Mesendoderm (in vitro differentiated cells): ENCODE measurements at regions not wholly inside any gene's neighbourhood (a gene's known extent, or its start where the extent isn't known, plus 50 kb on each side); places are given as distances from the start of the nearest gene placed in this dataset.

Experiments
- DNase-seq: peaks from one replicate; pipeline ENCODE4 v3.0.0; 2013
- H2AK5ac ChIP-seq: 2 replicates; pipeline ENCODE4 v1.6.1; 2013; ENCODE audit warnings: low read length, inconsistent platforms
- H2BK120ac ChIP-seq: 2 replicates; pipeline ENCODE4 v1.6.1; 2013; ENCODE audit warnings: low read depth, mild to moderate bottlenecking, low read length, moderate library complexity, mixed read lengths
- H2BK15ac ChIP-seq: replicated peaks from 2 replicates; pipeline ENCODE4 v1.6.1; 2013; ENCODE audit warnings: low read depth, mild to moderate bottlenecking, moderate library complexity
- H2BK5ac ChIP-seq: 2 replicates; pipeline ENCODE4 v1.6.1; 2013; ENCODE audit warnings: low read length, inconsistent platforms
- H3K18ac ChIP-seq: 2 replicates; pipeline ENCODE4 v1.6.1; 2013; ENCODE audit warnings: mild to moderate bottlenecking, low read length, mixed read lengths
- H3K23ac ChIP-seq: one replicate; pipeline ENCODE4 v1.6.1; 2013; ENCODE audit warnings: low read length
- H3K27ac ChIP-seq: 2 replicates; pipeline ENCODE4 v1.5.1; 2013; ENCODE audit warnings: low read depth, mild to moderate bottlenecking, inconsistent platforms, low read length, moderate library complexity
- H3K27me3 ChIP-seq: 2 replicates; pipeline ENCODE4 v1.6.1; 2013; ENCODE audit warnings: low read length, control low read depth, mild to moderate bottlenecking, inconsistent platforms; ENCODE audit not compliant: insufficient read depth, poor library complexity
- H3K36me3 ChIP-seq: 2 replicates; pipeline ENCODE4 v1.6.1; 2013; ENCODE audit warnings: low read length, inconsistent platforms; ENCODE audit not compliant: control insufficient read depth, insufficient read depth
- H3K4ac ChIP-seq: one replicate; pipeline ENCODE4 v1.6.1; 2013; ENCODE audit warnings: low read depth, mild to moderate bottlenecking, low read length, moderate library complexity
- H3K4me1 ChIP-seq: 2 replicates; pipeline ENCODE4 v1.6.1; 2013; ENCODE audit warnings: low read depth, low read length, inconsistent platforms; ENCODE audit not compliant: control insufficient read depth
- H3K4me2 ChIP-seq: 2 replicates; pipeline ENCODE4 v1.6.1; 2013; ENCODE audit warnings: low read length
- H3K4me3 ChIP-seq: 2 replicates; pipeline ENCODE4 v1.5.1; 2013; ENCODE audit warnings: mild to moderate bottlenecking, low read length
- H3K56ac ChIP-seq: one replicate; pipeline ENCODE4 v1.6.1; 2013; ENCODE audit warnings: low read length
- H3K79me1 ChIP-seq: 2 replicates; pipeline ENCODE4 v1.6.1; 2013; ENCODE audit warnings: low read length, inconsistent platforms
- H3K79me2 ChIP-seq: 2 replicates; pipeline ENCODE4 v1.6.1; 2013; ENCODE audit warnings: mild to moderate bottlenecking, low read length; ENCODE audit not compliant: control insufficient read depth, insufficient read depth
- H3K9ac ChIP-seq: 2 replicates; pipeline ENCODE4 v1.6.1; 2013; ENCODE audit warnings: low read length, inconsistent platforms
- H4K5ac ChIP-seq: one replicate; pipeline ENCODE4 v1.6.1; 2013; ENCODE audit warnings: low read length
- H4K8ac ChIP-seq: one replicate; pipeline ENCODE4 v1.6.1; 2013; ENCODE audit warnings: low read depth, mild to moderate bottlenecking, control low read depth, low read length, moderate library complexity
- WGBS: extraction: QIAGEN DNeasy Blood & Tissue Kit; methylation state at CpG from one replicate; pipeline ENCODE4 v1.1.7; 2013; ENCODE audit warnings: low lambda C conversion rate, missing lambda C conversion rate; ENCODE audit not compliant: insufficient coverage; ENCODE audit errors: extremely low coverage; 5-methylcytosine and 5-hydroxymethylcytosine counted together

- Histone ChIP-seq H2BK120ac (no peak overlapping the region), H3K56ac (no peak overlapping the region), H3K9ac (no peak overlapping the region), H3K4me1 (no peaks in the 10 kb centered on the region), H3K27ac (no peak overlapping the region), H3K23ac (no peak overlapping the region), H3K4me2 (no peak overlapping the region), H3K27me3 (no peaks in the 10 kb centered on the region), H2AK5ac (no peak overlapping the region), H3K18ac (no peak overlapping the region), H3K79me2 (no peaks in the 10 kb centered on the region), H3K4me3 (no peak overlapping the region), H3K4ac (no peak overlapping the region), H2BK5ac (no peak overlapping the region), H3K36me3 (no peaks in the 10 kb centered on the region), H4K8ac (no peak overlapping the region), H2BK15ac (no peak overlapping the region), H3K79me1 (no peaks in the 10 kb centered on the region), H4K5ac (no peak overlapping the region)
- DNase-seq: no peak
- WGBS: no CpG with 5 or more reads among the region's 2 CpGs
Measured at GRCh38 chr9:30697958-30698357, 1686.5 kb upstream of the ACO1 start.

- Histone ChIP-seq H2BK15ac (no peak overlapping the region), H2AK5ac (no peak overlapping the region), H3K79me1 (no peaks in the 10 kb centered on the region), H3K79me2 (no peaks in the 10 kb centered on the region), H3K23ac (no peak overlapping the region), H3K4me3 (no peak overlapping the region), H4K8ac (no peak overlapping the region), H3K9ac (no peak overlapping the region), H3K18ac (no peak overlapping the region), H3K4me2 (no peak overlapping the region), H3K4ac (no peak overlapping the region), H4K5ac (no peak overlapping the region), H3K36me3 (no peaks in the 10 kb centered on the region), H3K27me3 (no peaks in the 10 kb centered on the region), H3K4me1 (no peaks in the 10 kb centered on the region), H3K27ac (no peak overlapping the region), H2BK5ac (no peak overlapping the region), H2BK120ac (no peak overlapping the region), H3K56ac (no peak overlapping the region)
- no CpG with 5 or more reads among the region's 1 CpG for WGBS
- no peak for DNase-seq
Measured at GRCh38 chr9:30711591-30711990, 1672.9 kb upstream of the ACO1 start.

GRCh38 chr9:30713243-30713642 is 1671.2 kb upstream of the ACO1 start:
- no peaks in the 10 kb centered on the region for H3K36me3 ChIP-seq
- peak overlapping the region; percentile 28 for H3K18ac ChIP-seq
- no peak overlapping the region for H3K4ac ChIP-seq
- no peaks in the 10 kb centered on the region for H3K79me1 ChIP-seq
- H2BK5ac ChIP-seq: no peak overlapping the region
- no peak overlapping the region for H2BK15ac ChIP-seq
- H3K4me1 ChIP-seq: no peaks in the 10 kb centered on the region
- H3K9ac ChIP-seq: no peak overlapping the region
- H3K56ac ChIP-seq: no peak overlapping the region
- H2BK120ac ChIP-seq: no peak overlapping the region
- no peak overlapping the region for H4K5ac ChIP-seq
- no peak overlapping the region for H2AK5ac ChIP-seq
- no peak overlapping the region for H3K27ac ChIP-seq
- H3K4me3 ChIP-seq: no peak overlapping the region
- H4K8ac ChIP-seq: no peak overlapping the region
- DNase-seq: no peak
- H3K4me2 ChIP-seq: no peak overlapping the region
- H3K27me3 ChIP-seq: no peaks in the 10 kb centered on the region
- no peaks in the 10 kb centered on the region for H3K79me2 ChIP-seq
- H3K23ac ChIP-seq: no peak overlapping the region

GRCh38 chr9:30714389-30714788 is 1670.1 kb upstream of the ACO1 start:
- no peak overlapping the region for H3K56ac ChIP-seq
- no peak for DNase-seq
- no peak overlapping the region for H3K23ac ChIP-seq
- H2AK5ac ChIP-seq: no peak overlapping the region
- no peak overlapping the region for H3K4me3 ChIP-seq
- no peak overlapping the region for H2BK15ac ChIP-seq
- H3K9ac ChIP-seq: no peak overlapping the region
- no peaks in the 10 kb centered on the region for H3K4me1 ChIP-seq
- H4K8ac ChIP-seq: no peak overlapping the region
- no CpG with 5 or more reads among the region's 1 CpG for WGBS
- H3K27me3 ChIP-seq: no peaks in the 10 kb centered on the region
- H3K36me3 ChIP-seq: no peaks in the 10 kb centered on the region
- no peak overlapping the region for H3K4ac ChIP-seq
- H2BK120ac ChIP-seq: no peak overlapping the region
- no peak overlapping the region for H3K18ac ChIP-seq
- H3K79me2 ChIP-seq: no peaks in the 10 kb centered on the region
- H3K79me1 ChIP-seq: no peaks in the 10 kb centered on the region
- no peak overlapping the region for H3K4me2 ChIP-seq
- H3K27ac ChIP-seq: no peak overlapping the region
- no peak overlapping the region for H4K5ac ChIP-seq
- no peak overlapping the region for H2BK5ac ChIP-seq

DNA sequence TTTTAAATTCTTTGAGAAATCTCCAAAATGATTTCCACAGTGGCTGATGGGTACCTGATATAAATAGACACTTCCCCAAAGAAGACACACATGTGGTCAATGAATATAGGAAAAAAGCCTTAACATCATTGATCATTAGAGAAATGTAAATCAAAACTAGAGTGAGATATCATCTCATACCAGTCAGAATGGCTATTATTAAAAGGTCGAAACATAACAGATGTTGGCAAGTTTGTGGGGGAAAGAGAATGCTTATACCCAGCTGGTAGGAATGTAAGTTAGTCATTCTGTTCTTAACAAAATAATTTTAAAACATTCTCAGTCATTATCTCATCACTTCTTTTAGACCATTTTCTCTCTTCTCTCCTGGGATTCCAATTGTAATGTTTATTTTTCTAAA is 1666.0 kb upstream of the ACO1 start:
- H3K4me2 ChIP-seq: no peak overlapping the region
- H2BK15ac ChIP-seq: no peak overlapping the region
- no peak overlapping the region for H2BK5ac ChIP-seq
- no peak overlapping the region for H3K4ac ChIP-seq
- H3K27ac ChIP-seq: no peak overlapping the region
- no CpG with 5 or more reads among the region's 1 CpG for WGBS
- H3K23ac ChIP-seq: no peak overlapping the region
- H3K4me3 ChIP-seq: no peak overlapping the region
- no peaks in the 10 kb centered on the region for H3K79me1 ChIP-seq
- H3K79me2 ChIP-seq: no peaks in the 10 kb centered on the region
- H4K5ac ChIP-seq: no peak overlapping the region
- no peak overlapping the region for H2BK120ac ChIP-seq
- H4K8ac ChIP-seq: no peak overlapping the region
- DNase-seq: no peak
- no peak overlapping the region for H2AK5ac ChIP-seq
- no peak overlapping the region for H3K56ac ChIP-seq
- H3K36me3 ChIP-seq: no peaks in the 10 kb centered on the region
- no peak overlapping the region for H3K18ac ChIP-seq
- no peak overlapping the region for H3K9ac ChIP-seq
- H3K27me3 ChIP-seq: no peaks in the 10 kb centered on the region
- no peaks in the 10 kb centered on the region for H3K4me1 ChIP-seq

- Histone ChIP-seq H3K27ac (no peak overlapping the region), H3K9ac (no peak overlapping the region), H3K4me2 (no peak overlapping the region), H3K27me3 (no peaks in the 10 kb centered on the region), H3K56ac (no peak overlapping the region), H3K79me1 (no peaks in the 10 kb centered on the region), H2BK5ac (no peak overlapping the region), H4K8ac (no peak overlapping the region), H4K5ac (no peak overlapping the region), H3K18ac (no peak overlapping the region), H3K4me1 (no peaks in the 10 kb centered on the region), H2BK120ac (no peak overlapping the region), H2BK15ac (no peak overlapping the region), H2AK5ac (no peak overlapping the region), H3K79me2 (no peaks in the 10 kb centered on the region), H3K36me3 (no peaks in the 10 kb centered on the region), H3K4me3 (no peak overlapping the region), H3K4ac (no peak overlapping the region), H3K23ac (no peak overlapping the region)
- no peak for DNase-seq
- no CpG with 5 or more reads among the region's 5 CpGs for WGBS
Measured at GRCh38 chr9:30722065-30722464, 1662.4 kb upstream of the ACO1 start.
